ENCODE measurements at regions not wholly inside any gene's neighbourhood (a gene's known extent, or its start where the extent isn't known, plus 50 kb on each side); places are given as distances from the start of the nearest gene placed in this dataset.

- Histone ChIP-seq H3K36me3 (ENCODE audit: control insufficient read depth, insufficient read depth, low read length) (no peaks in the 10 kb centered on the region), H3K4me1 (ENCODE audit: control insufficient read depth, insufficient read depth, low read length) (no peaks in the 10 kb centered on the region), H3K27me3 (ENCODE audit: control insufficient read depth, insufficient read depth, low read length) (no peaks in the 10 kb centered on the region), H3K9me3 (ENCODE audit: control insufficient read depth, insufficient read depth, low read depth, low read length) (no peaks in the 10 kb centered on the region; the same call in 1 of the 2 replicates), H3K4me3 (ENCODE audit: low read depth in 2 of 2, low read length in 2 of 2) (no peak overlapping the region), H3K27ac (ENCODE audit: low read length) (no peak overlapping the region)
- in situ Hi-C loops (cut with HindIII; ENCODE audit: low pct_unique_long_range_greater_than_20kb, low sequenced_read_pairs) (no loop called here), intact Hi-C loops (cut with micrococcal nuclease; ENCODE audit: unreplicated experiment) (no loop called here)
- BruUV-seq (replicated peaks), result no TSS peak
- ChIA-PET POLR2A (no interaction called here), CTCF (no interaction called here)
- no peak for ATAC-seq
- DNase-seq (ENCODE audit: low read depth, low spot score), result no peak
- TF ChIP-seq REST (IDR thresholded peaks at IDR 0.05; ENCODE audit: insufficient read depth in 1 of 2, low read depth in 2 of 2, low read length in 1 of 2), result no peak
- TF ChIP-seq POLR2AphosphoS5 (IDR thresholded peaks at IDR 0.05; ENCODE audit: low read depth, low read length), result no peak
- no peak for TF ChIP-seq TCF7L2 (IDR thresholded peaks at IDR 0.05; ENCODE audit: low read depth, low read length)
- no peak for TF ChIP-seq CTCF (IDR thresholded peaks at IDR 0.05)
- no peak for TF ChIP-seq SIN3A (IDR thresholded peaks at IDR 0.05; ENCODE audit: borderline replicate concordance, insufficient read depth, low read depth, low read length)
These were observed 83.0 kb upstream of the FMR1 start for GRCh38 chrX:147828719-147829118.

GRCh38 chrX:147832707-147833348, 78.9 kb upstream of the FMR1 start:
- Histone ChIP-seq H3K4me1 (ENCODE audit: control insufficient read depth, insufficient read depth, low read length) (no peaks in the 10 kb centered on the region), H3K4me3 (ENCODE audit: low read depth in 2 of 2, low read length in 2 of 2) (no peak overlapping the region), H3K27ac (ENCODE audit: low read length) (no peak overlapping the region), H3K9me3 (ENCODE audit: control insufficient read depth, insufficient read depth, low read depth, low read length) (no peaks in the 10 kb centered on the region; the same call in 1 of the 2 replicates), H3K36me3 (ENCODE audit: control insufficient read depth, insufficient read depth, low read length) (no peaks in the 10 kb centered on the region), H3K27me3 (ENCODE audit: control insufficient read depth, insufficient read depth, low read length) (no peaks in the 10 kb centered on the region; the same call in 1 of the 2 replicates)
- DNase-seq (ENCODE audit: low read depth, low spot score) (no peak), ATAC-seq (no peak)
- CTCF ChIA-PET, result no interaction called here
- intact Hi-C loops (cut with micrococcal nuclease; ENCODE audit: unreplicated experiment) (no loop called here), in situ Hi-C loops (cut with HindIII; ENCODE audit: low pct_unique_long_range_greater_than_20kb, low sequenced_read_pairs) (no loop called here)
- POLR2A ChIA-PET, result no interaction called here
- TF ChIP-seq TCF7L2 (IDR thresholded peaks at IDR 0.05; ENCODE audit: low read depth, low read length) (no peak), POLR2AphosphoS5 (IDR thresholded peaks at IDR 0.05; ENCODE audit: low read depth, low read length) (no peak), CTCF (IDR thresholded peaks at IDR 0.05) (no peak), SIN3A (IDR thresholded peaks at IDR 0.05; ENCODE audit: borderline replicate concordance, insufficient read depth, low read depth, low read length) (no peak), REST (IDR thresholded peaks at IDR 0.05; ENCODE audit: insufficient read depth in 1 of 2, low read depth in 2 of 2, low read length in 1 of 2) (no peak)
- no TSS peak for BruUV-seq (replicated peaks)

Measured in Panc1 (cell line).